Breast epithelium (tissue), 3 donors: ENCODE measurements at regions not wholly inside any gene's neighbourhood (a gene's known extent, or its start where the extent isn't known, plus 50 kb on each side); places are given as distances from the start of the nearest gene placed in this dataset.

Experiments used
- CTCF ChIP-seq, 3 donors: fragments of 450-650 bp; IDR thresholded peaks; one replicate each; pipeline ENCODE4 v1.5.1; 2016 to 2017; ENCODE audit warnings: antibody characterized with exemption in 3 of 3, mild to moderate bottlenecking in 3 of 3, moderate library complexity in 3 of 3
- POLR2A ChIP-seq: fragments of 450-650 bp; IDR thresholded peaks from one replicate; pipeline ENCODE4 v1.6.1; 2016; ENCODE audit warnings: antibody characterized with exemption, mild to moderate bottlenecking, moderate library complexity

- TF ChIP-seq POLR2A (no peak), CTCF (IDR thresholded peaks at IDR 0.05) (no peak)
These were observed 87.7 kb upstream of the MAGI3 start for GRCh38 chr1:113302636-113303035.
